ENCODE measurements at regions not wholly inside any gene's neighbourhood (a gene's known extent, or its start where the extent isn't known, plus 50 kb on each side); places are given as distances from the start of the nearest gene placed in this dataset.

DNA sequence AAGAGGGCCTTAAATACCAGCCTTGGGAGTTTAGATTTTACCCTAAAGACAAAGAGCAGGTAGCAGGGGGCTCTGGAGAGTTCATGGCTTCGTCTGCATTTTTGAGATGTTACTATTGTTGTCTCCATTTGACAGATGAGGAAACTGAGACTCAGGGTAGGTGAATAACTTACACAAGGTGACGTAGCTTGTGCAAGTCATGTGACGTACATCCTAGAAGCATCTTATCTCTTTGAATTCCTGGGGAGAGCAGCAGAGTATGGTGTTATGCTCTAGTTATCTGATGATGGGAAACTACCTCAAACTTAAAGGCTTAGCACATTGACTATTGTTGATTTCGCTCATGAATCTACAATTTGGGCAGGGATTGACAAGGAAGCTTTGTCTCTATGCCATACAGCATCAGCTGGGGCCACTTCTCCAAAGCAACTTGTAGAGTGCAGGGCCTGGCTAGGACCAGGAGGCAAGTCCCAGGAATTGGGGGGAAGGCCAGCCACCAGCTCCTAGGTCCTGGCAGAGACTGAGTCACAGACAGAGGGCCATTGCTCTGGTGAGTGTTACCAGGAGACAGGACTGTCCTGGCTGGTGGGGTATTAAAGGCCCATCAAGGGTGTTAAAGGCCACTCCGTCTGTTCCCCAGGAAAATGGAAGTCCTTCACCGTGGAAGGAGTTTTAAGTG is 52.1 kb upstream of the TSKU start:
- TF ChIP-seq, protein P1, sequence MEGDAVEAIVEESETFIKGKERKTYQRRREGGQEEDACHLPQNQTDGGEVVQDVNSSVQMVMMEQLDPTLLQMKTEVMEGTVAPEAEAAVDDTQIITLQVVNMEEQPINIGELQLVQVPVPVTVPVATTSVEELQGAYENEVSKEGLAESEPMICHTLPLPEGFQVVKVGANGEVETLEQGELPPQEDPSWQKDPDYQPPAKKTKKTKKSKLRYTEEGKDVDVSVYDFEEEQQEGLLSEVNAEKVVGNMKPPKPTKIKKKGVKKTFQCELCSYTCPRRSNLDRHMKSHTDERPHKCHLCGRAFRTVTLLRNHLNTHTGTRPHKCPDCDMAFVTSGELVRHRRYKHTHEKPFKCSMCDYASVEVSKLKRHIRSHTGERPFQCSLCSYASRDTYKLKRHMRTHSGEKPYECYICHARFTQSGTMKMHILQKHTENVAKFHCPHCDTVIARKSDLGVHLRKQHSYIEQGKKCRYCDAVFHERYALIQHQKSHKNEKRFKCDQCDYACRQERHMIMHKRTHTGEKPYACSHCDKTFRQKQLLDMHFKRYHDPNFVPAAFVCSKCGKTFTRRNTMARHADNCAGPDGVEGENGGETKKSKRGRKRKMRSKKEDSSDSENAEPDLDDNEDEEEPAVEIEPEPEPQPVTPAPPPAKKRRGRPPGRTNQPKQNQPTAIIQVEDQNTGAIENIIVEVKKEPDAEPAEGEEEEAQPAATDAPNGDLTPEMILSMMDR (optimal IDR thresholded peaks at IDR 0.05 in 1 of 3, IDR thresholded peaks at IDR 0.05 in 1 of 3, conservative IDR thresholded peaks at IDR 0.05 in 1 of 3; ENCODE audit: extremely low read depth in 1 of 3, insufficient read depth in 2 of 3, low read length in 3 of 3): no peak
- TF ChIP-seq EZH2 (IDR thresholded peaks at IDR 0.05; ENCODE audit: low read length): peak; percentile 28

Measured in keratinocyte (primary cell).